GM03348 (cell line): ENCODE measurements at regions not wholly inside any gene's neighbourhood (a gene's known extent, or its start where the extent isn't known, plus 50 kb on each side); places are given as distances from the start of the nearest gene placed in this dataset.
"Not testable (repeated sequence)": the region's sequence is repeated elsewhere in the genome, so short reads cannot be mapped to it uniquely, and the experiment has no call there.

Experiments
- DNase-seq: peaks from one replicate; pipeline ENCODE4 v3.0.0; 2012; ENCODE audit warnings: low spot score

GRCh38 chr10:109393425-109393824 lies 529.9 kb downstream of the XPNPEP1 start:
- no peak for DNase-seq

GRCh38 chr10:109386921-109387320 lies 536.4 kb downstream of the XPNPEP1 start:
- no peak for DNase-seq

GRCh38 chr10:109386101-109386500 lies 537.2 kb downstream of the XPNPEP1 start:
- DNase-seq, result no peak

GRCh38 chr10:109379186-109379585 lies 544.1 kb downstream of the XPNPEP1 start:
- peak; percentile 40 for DNase-seq

- DNase-seq, result peak; percentile 54
Observed at GRCh38 chr10:109374215-109374614, 549.1 kb downstream of the XPNPEP1 start.

GRCh38 chr10:109359316-109359715 lies 564.0 kb downstream of the XPNPEP1 start:
- DNase-seq, result no peak

GRCh38 chr10:109358325-109358724 lies 565.0 kb downstream of the XPNPEP1 start:
- DNase-seq, result no peak

GRCh38 chr10:109348324-109348723 lies 575.0 kb downstream of the XPNPEP1 start:
- no peak for DNase-seq

GRCh38 chr10:109343293-109343692 lies 580.0 kb downstream of the XPNPEP1 start:
- DNase-seq, result peak; percentile 42

- no peak for DNase-seq
Observed at GRCh38 chr10:109341986-109342385, 581.3 kb downstream of the XPNPEP1 start.

GRCh38 chr10:109328001-109328400 lies 595.3 kb downstream of the XPNPEP1 start:
- no peak for DNase-seq

- DNase-seq, result no peak
Observed at GRCh38 chr10:109327266-109327665, 596.0 kb downstream of the XPNPEP1 start.

GRCh38 chr10:109324721-109325120 lies 598.6 kb downstream of the XPNPEP1 start:
- no peak for DNase-seq

GRCh38 chr10:109317746-109318366 lies 605.5 kb downstream of the XPNPEP1 start:
- no peak for DNase-seq

- DNase-seq, result not testable (repeated sequence)
Observed at GRCh38 chr10:109314016-109314415, 609.3 kb downstream of the XPNPEP1 start.

GRCh38 chr10:109312555-109312954 lies 610.8 kb downstream of the XPNPEP1 start:
- not testable (repeated sequence) for DNase-seq

- DNase-seq, result no peak
Observed at GRCh38 chr10:109308971-109309370, 614.3 kb downstream of the XPNPEP1 start.

- DNase-seq, result not testable (repeated sequence)
Observed at GRCh38 chr10:109307102-109307501, 616.2 kb downstream of the XPNPEP1 start.

- no peak for DNase-seq
Observed at GRCh38 chr10:109306698-109307097, 616.6 kb downstream of the XPNPEP1 start.

- DNase-seq, result no peak
Observed at GRCh38 chr10:109287858-109288257, 635.5 kb downstream of the XPNPEP1 start.

GRCh38 chr10:109282510-109282909 lies 640.8 kb downstream of the XPNPEP1 start:
- peak; percentile 75 for DNase-seq

- DNase-seq, result no peak
Observed at GRCh38 chr10:109281347-109281746, 642.0 kb downstream of the XPNPEP1 start.

GRCh38 chr10:109280837-109281236 lies 642.5 kb downstream of the XPNPEP1 start:
- DNase-seq, result no peak

GRCh38 chr10:109277456-109277855 lies 645.9 kb downstream of the XPNPEP1 start:
- peak; percentile 25 for DNase-seq
